LoVo (cell line): ENCODE measurements at regions not wholly inside any gene's neighbourhood (a gene's known extent, or its start where the extent isn't known, plus 50 kb on each side); places are given as distances from the start of the nearest gene placed in this dataset.
"Not testable (repeated sequence)": the region's sequence is repeated elsewhere in the genome, so short reads cannot be mapped to it uniquely, and the experiment has no call there.

Source experiments
- DNase-seq: peaks from one replicate; pipeline ENCODE4 v3.0.0-alpha.2; 2016; ENCODE audit warnings: low spot score

- DNase-seq, result no peak
Observed at GRCh38 chr14:97796511-97796910, 999.3 kb downstream of the VRK1 start.

GRCh38 chr14:97798176-97798575, 1001.0 kb downstream of the VRK1 start:
- DNase-seq, result no peak

GRCh38 chr14:97802430-97803373, 1005.5 kb downstream of the VRK1 start:
- no peak for DNase-seq

- no peak for DNase-seq
Observed at GRCh38 chr14:97804056-97804455, 1006.9 kb downstream of the VRK1 start.

GRCh38 chr14:97806891-97807290, 1009.7 kb downstream of the VRK1 start:
- DNase-seq, result no peak

- DNase-seq, result not testable (repeated sequence)
Observed at GRCh38 chr14:97808541-97808940, 1011.4 kb downstream of the VRK1 start.

GRCh38 chr14:97813556-97813955, 1016.4 kb downstream of the VRK1 start:
- no peak for DNase-seq

GRCh38 chr14:97820781-97821180, 1023.6 kb downstream of the VRK1 start:
- DNase-seq, result no peak

GRCh38 chr14:97824218-97824617, 1027.0 kb downstream of the VRK1 start:
- no peak for DNase-seq

GRCh38 chr14:97827746-97828145, 1030.6 kb downstream of the VRK1 start:
- no peak for DNase-seq

GRCh38 chr14:97832776-97833175, 1035.6 kb downstream of the VRK1 start:
- DNase-seq, result no peak

GRCh38 chr14:97838986-97839385, 1041.8 kb downstream of the VRK1 start:
- no peak for DNase-seq

- no peak for DNase-seq
Observed at GRCh38 chr14:97840159-97840558, 1043.0 kb downstream of the VRK1 start.

GRCh38 chr14:97841762-97842161, 1044.6 kb downstream of the VRK1 start:
- DNase-seq, result no peak

- no peak for DNase-seq
Observed at GRCh38 chr14:97843066-97843465, 1045.9 kb downstream of the VRK1 start.

GRCh38 chr14:97844042-97844441, 1046.9 kb downstream of the VRK1 start:
- DNase-seq, result no peak

GRCh38 chr14:97846156-97846555, 1049.0 kb downstream of the VRK1 start:
- DNase-seq, result no peak

GRCh38 chr14:97848317-97848980, 1051.3 kb downstream of the VRK1 start:
- no peak for DNase-seq

- no peak for DNase-seq
Observed at GRCh38 chr14:97850466-97850865, 1053.3 kb downstream of the VRK1 start.

- no peak for DNase-seq
Observed at GRCh38 chr14:97850886-97851285, 1053.7 kb downstream of the VRK1 start.

GRCh38 chr14:97851428-97851995, 1054.3 kb downstream of the VRK1 start:
- no peak for DNase-seq

- DNase-seq, result no peak
Observed at GRCh38 chr14:97854918-97855317, 1057.7 kb downstream of the VRK1 start.

GRCh38 chr14:97866195-97866594, 1069.0 kb downstream of the VRK1 start:
- DNase-seq, result no peak
